ENCODE measurements at regions not wholly inside any gene's neighbourhood (a gene's known extent, or its start where the extent isn't known, plus 50 kb on each side); places are given as distances from the start of the nearest gene placed in this dataset.

DNA sequence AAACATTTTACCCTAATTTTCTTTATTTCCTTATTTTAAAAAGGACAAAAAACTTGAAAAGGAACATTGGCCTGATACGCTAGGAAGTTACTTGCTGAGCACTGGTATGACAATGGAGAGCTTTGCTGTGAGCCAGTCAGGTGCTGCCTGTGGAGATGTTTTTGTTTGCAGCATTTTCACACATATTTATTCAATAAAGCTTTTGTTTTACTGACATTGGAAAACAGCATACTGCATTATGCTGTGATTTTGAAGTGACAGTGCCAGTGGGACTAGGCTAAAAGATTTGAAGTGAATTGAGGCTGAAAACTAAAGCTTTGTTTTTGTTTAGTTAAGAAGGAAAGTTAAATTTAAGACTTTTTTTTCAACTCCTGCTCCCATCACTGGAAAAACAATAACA is 470.7 kb upstream of the ZEB2 start:
- TF ChIP-seq, protein P1, sequence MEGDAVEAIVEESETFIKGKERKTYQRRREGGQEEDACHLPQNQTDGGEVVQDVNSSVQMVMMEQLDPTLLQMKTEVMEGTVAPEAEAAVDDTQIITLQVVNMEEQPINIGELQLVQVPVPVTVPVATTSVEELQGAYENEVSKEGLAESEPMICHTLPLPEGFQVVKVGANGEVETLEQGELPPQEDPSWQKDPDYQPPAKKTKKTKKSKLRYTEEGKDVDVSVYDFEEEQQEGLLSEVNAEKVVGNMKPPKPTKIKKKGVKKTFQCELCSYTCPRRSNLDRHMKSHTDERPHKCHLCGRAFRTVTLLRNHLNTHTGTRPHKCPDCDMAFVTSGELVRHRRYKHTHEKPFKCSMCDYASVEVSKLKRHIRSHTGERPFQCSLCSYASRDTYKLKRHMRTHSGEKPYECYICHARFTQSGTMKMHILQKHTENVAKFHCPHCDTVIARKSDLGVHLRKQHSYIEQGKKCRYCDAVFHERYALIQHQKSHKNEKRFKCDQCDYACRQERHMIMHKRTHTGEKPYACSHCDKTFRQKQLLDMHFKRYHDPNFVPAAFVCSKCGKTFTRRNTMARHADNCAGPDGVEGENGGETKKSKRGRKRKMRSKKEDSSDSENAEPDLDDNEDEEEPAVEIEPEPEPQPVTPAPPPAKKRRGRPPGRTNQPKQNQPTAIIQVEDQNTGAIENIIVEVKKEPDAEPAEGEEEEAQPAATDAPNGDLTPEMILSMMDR (IDR thresholded peaks at IDR 0.05) = no peak
- TF ChIP-seq POLR2A (IDR thresholded peaks at IDR 0.05) (no peak), EP300 (IDR thresholded peaks at IDR 0.05) (no peak)
